ENCODE measurements at regions not wholly inside any gene's neighbourhood (a gene's known extent, or its start where the extent isn't known, plus 50 kb on each side); places are given as distances from the start of the nearest gene placed in this dataset.
A peak's percentile ranks its signal among the peaks of the same experiment; 100 is the strongest.

- Histone ChIP-seq H3K9ac (ENCODE audit: low read length) (no peak overlapping the region), H3K27me3 (replicated peaks in 1 of 4; ENCODE audit: control extremely low read depth in 1 of 4, control insufficient read depth in 3 of 4, insufficient read depth in 4 of 4, low read length in 3 of 4) (no peaks in the 10 kb centered on the region), H2AFZ (ENCODE audit: insufficient read depth, low read depth, low read length, poor library complexity, severe bottlenecking) (no peak overlapping the region), H3K4me3 (ENCODE audit: control extremely low read depth in 1 of 5, extremely low read depth in 1 of 5, insufficient read depth in 1 of 5, low read depth in 2 of 5, low read length in 4 of 5) (no peak overlapping the region), H4K20me1 (ENCODE audit: control insufficient read depth, insufficient read depth, low read length, poor library complexity, severe bottlenecking) (no peaks in the 10 kb centered on the region), H3K4me1 (ENCODE audit: control insufficient read depth in 2 of 2, insufficient read depth in 2 of 2, low read length in 2 of 2) (no peaks in the 10 kb centered on the region), H3K79me2 (ENCODE audit: control insufficient read depth, insufficient read depth, low read length) (no peaks in the 10 kb centered on the region), H3K27ac (ENCODE audit: low read length in 2 of 2) (no peak overlapping the region), H3K9me3 (ENCODE audit: control extremely low read depth in 1 of 3, control insufficient read depth in 2 of 3, insufficient read depth in 1 of 3, low read length in 2 of 3) (no peaks in the 10 kb centered on the region), H3K4me2 (replicated peaks; ENCODE audit: low read depth, low read length, poor library complexity, severe bottlenecking) (no peak overlapping the region), H3K36me3 (replicated peaks in 1 of 2; ENCODE audit: control extremely low read depth in 1 of 2, control insufficient read depth in 1 of 2, extremely low read depth in 1 of 2, insufficient read depth in 2 of 2, low read length in 1 of 2) (no peaks in the 10 kb centered on the region)
- TF ChIP-seq EZH2 (IDR thresholded peaks at IDR 0.05; ENCODE audit: borderline replicate concordance, insufficient read depth, low read depth, low read length, poor library complexity, severe bottlenecking) (no peak), CTCF (IDR thresholded peaks at IDR 0.05) (no peak)
- peak; percentile 4 for DNase-seq
- H3K4me3 Mint-ChIP-seq, result no peak overlapping the region
- H3K4me1 Mint-ChIP-seq, result no peaks in the 10 kb centered on the region
- H3K9me3 Mint-ChIP-seq (ENCODE audit: insufficient read depth), result no peaks in the 10 kb centered on the region
- CTCF ChIA-PET, result interaction anchor here (0.8 to 2.1 kb wide), 2 partner anchors 10 to 257 kb away, joined by 3 to 12 read pairs; no protein-coding TSS in a partner anchor
- peak; percentile 39 for ATAC-seq (ENCODE audit: low read depth)
- H3K27ac Mint-ChIP-seq, result no peak overlapping the region
- 44% methylated on average over 7 of the region's 7 CpGs for WGBS (ENCODE audit: insufficient coverage)
- peaks cover 8% of the 10 kb centered on the region for H3K27me3 Mint-ChIP-seq
- intact Hi-C loops (cut with micrococcal nuclease), result no loop called here
- POLR2A ChIA-PET, result no interaction called here
Observed at GRCh38 chr14:106210650-106211049, 684.3 kb downstream of the TMEM121 start.

DNA sequence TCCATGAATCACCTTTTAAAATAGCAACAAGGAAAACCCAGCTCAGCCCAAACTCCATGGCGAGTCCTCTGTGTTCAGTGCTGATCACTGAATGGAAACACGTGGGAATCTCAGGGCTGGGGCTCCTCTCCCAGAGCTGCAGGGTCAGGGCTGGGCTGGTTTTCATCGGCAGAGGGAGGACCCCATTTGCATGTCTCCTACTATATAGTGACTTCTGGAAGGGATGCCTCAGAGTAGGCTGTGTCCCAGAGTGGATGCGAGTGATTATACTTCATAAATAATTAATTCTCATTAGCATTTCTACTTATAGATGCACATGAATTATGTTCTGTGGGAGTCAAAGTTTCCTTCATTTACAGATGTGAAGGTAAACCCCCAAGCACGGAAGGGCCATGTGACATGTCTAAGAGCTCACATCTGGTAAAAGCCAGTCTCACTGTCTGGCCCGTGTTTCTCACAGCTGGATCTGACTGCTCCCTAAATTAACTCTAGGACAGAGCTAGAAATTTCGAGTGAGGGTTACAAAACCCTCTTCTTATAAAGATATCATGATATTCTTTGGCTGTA, 685.0 kb downstream of the TMEM121 start:
- ATAC-seq (ENCODE audit: low read depth) (no peak), DNase-seq (no peak)
- no peaks in the 10 kb centered on the region for H3K36me3 ChIP-seq (replicated peaks in 1 of 2; ENCODE audit: control extremely low read depth in 1 of 2, control insufficient read depth in 1 of 2, extremely low read depth in 1 of 2, insufficient read depth in 2 of 2, low read length in 1 of 2)
- no peaks in the 10 kb centered on the region for H3K4me1 ChIP-seq (ENCODE audit: control insufficient read depth in 2 of 2, insufficient read depth in 2 of 2, low read length in 2 of 2)
- peaks cover 8% of the 10 kb centered on the region for H3K27me3 Mint-ChIP-seq
- H2AFZ ChIP-seq (ENCODE audit: insufficient read depth, low read depth, low read length, poor library complexity, severe bottlenecking), result no peak overlapping the region
- no peak overlapping the region for H3K4me3 ChIP-seq (ENCODE audit: control extremely low read depth in 1 of 5, extremely low read depth in 1 of 5, insufficient read depth in 1 of 5, low read depth in 2 of 5, low read length in 4 of 5)
- H3K9ac ChIP-seq (ENCODE audit: low read length), result no peak overlapping the region
- ChIA-PET POLR2A (no interaction called here), CTCF (no interaction called here)
- H3K27ac ChIP-seq (ENCODE audit: low read length in 2 of 2), result no peak overlapping the region
- H3K4me3 Mint-ChIP-seq, result no peak overlapping the region
- H3K79me2 ChIP-seq (ENCODE audit: control insufficient read depth, insufficient read depth, low read length), result no peaks in the 10 kb centered on the region
- H3K4me2 ChIP-seq (replicated peaks; ENCODE audit: low read depth, low read length, poor library complexity, severe bottlenecking), result no peak overlapping the region
- no peaks in the 10 kb centered on the region for H3K9me3 ChIP-seq (ENCODE audit: control extremely low read depth in 1 of 3, control insufficient read depth in 2 of 3, insufficient read depth in 1 of 3, low read length in 2 of 3)
- no peaks in the 10 kb centered on the region for H3K27me3 ChIP-seq (replicated peaks in 1 of 4; ENCODE audit: control extremely low read depth in 1 of 4, control insufficient read depth in 3 of 4, insufficient read depth in 4 of 4, low read length in 3 of 4)
- intact Hi-C loops (cut with micrococcal nuclease), result no loop called here
- TF ChIP-seq CTCF (IDR thresholded peaks at IDR 0.05) (no peak), EZH2 (IDR thresholded peaks at IDR 0.05; ENCODE audit: borderline replicate concordance, insufficient read depth, low read depth, low read length, poor library complexity, severe bottlenecking) (no peak)
- no peaks in the 10 kb centered on the region for H3K4me1 Mint-ChIP-seq
- H4K20me1 ChIP-seq (ENCODE audit: control insufficient read depth, insufficient read depth, low read length, poor library complexity, severe bottlenecking), result no peaks in the 10 kb centered on the region
- H3K9me3 Mint-ChIP-seq (ENCODE audit: insufficient read depth), result no peaks in the 10 kb centered on the region
- no peak overlapping the region for H3K27ac Mint-ChIP-seq
- WGBS (ENCODE audit: insufficient coverage), result 80% methylated on average over 1 of the region's 7 CpGs
